HS-5 (cell line): ENCODE measurements at regions not wholly inside any gene's neighbourhood (a gene's known extent, or its start where the extent isn't known, plus 50 kb on each side); places are given as distances from the start of the nearest gene placed in this dataset.

Experiments used
- DNase-seq: peaks from one replicate; pipeline ENCODE4 v3.0.0-alpha.2; 2012; ENCODE audit warnings: low read depth

- DNase-seq: no peak
Measured at GRCh38 chr9:84450029-84450428, 109.5 kb upstream of the SLC28A3 start.

GRCh38 chr9:84456527-84456926, 116.0 kb upstream of the SLC28A3 start:
- DNase-seq: no peak

GRCh38 chr9:84460695-84461094, 120.1 kb upstream of the SLC28A3 start:
- no peak for DNase-seq

GRCh38 chr9:84463272-84463671, 122.7 kb upstream of the SLC28A3 start:
- no peak for DNase-seq

- DNase-seq: no peak
Measured at GRCh38 chr9:84466580-84467285, 126.2 kb upstream of the SLC28A3 start.

- no peak for DNase-seq
Measured at GRCh38 chr9:84471816-84472215, 131.3 kb upstream of the SLC28A3 start.

- DNase-seq: no peak
Measured at GRCh38 chr9:84478996-84479395, 138.4 kb upstream of the SLC28A3 start.

GRCh38 chr9:84480071-84480470, 139.5 kb upstream of the SLC28A3 start:
- no peak for DNase-seq

- no peak for DNase-seq
Measured at GRCh38 chr9:84481231-84481630, 140.7 kb upstream of the SLC28A3 start.

GRCh38 chr9:84481636-84482218, 141.2 kb upstream of the SLC28A3 start:
- DNase-seq: no peak

- DNase-seq: no peak
Measured at GRCh38 chr9:84482607-84483006, 142.0 kb upstream of the SLC28A3 start.

GRCh38 chr9:84484172-84484571, 143.6 kb upstream of the SLC28A3 start:
- DNase-seq: no peak

GRCh38 chr9:84485539-84485938, 145.0 kb upstream of the SLC28A3 start:
- no peak for DNase-seq

- DNase-seq: no peak
Measured at GRCh38 chr9:84486663-84487062, 146.1 kb upstream of the SLC28A3 start.

- no peak for DNase-seq
Measured at GRCh38 chr9:84490206-84490841, 149.8 kb upstream of the SLC28A3 start.

GRCh38 chr9:84490842-84491325, 150.3 kb upstream of the SLC28A3 start:
- DNase-seq: no peak

GRCh38 chr9:84492366-84493159, 152.0 kb upstream of the SLC28A3 start:
- DNase-seq: no peak

- DNase-seq: no peak
Measured at GRCh38 chr9:84493284-84493947, 152.9 kb upstream of the SLC28A3 start.

GRCh38 chr9:84499969-84500582, 159.5 kb upstream of the SLC28A3 start:
- no peak for DNase-seq

- no peak for DNase-seq
Measured at GRCh38 chr9:84500826-84501225, 160.3 kb upstream of the SLC28A3 start.

- DNase-seq: no peak
Measured at GRCh38 chr9:84501587-84501986, 161.0 kb upstream of the SLC28A3 start.

- no peak for DNase-seq
Measured at GRCh38 chr9:84502066-84502465, 161.5 kb upstream of the SLC28A3 start.
